CD8-positive, alpha-beta memory T cell (primary cell): ENCODE measurements at regions not wholly inside any gene's neighbourhood (a gene's known extent, or its start where the extent isn't known, plus 50 kb on each side); places are given as distances from the start of the nearest gene placed in this dataset.

Source experiments
- CTCF ChIA-PET: fragments of 350-600 bp; sonication (Branson Sonifier 250); formaldehyde crosslinking; loops from one replicate; lab custom pipeline; 2021; ENCODE audit warnings: antibody characterized with exemption; lab: Charles Lee
- POLR2A ChIA-PET: fragments of 350-600 bp; sonication (Branson Sonifier 250); formaldehyde crosslinking; loops from one replicate; lab custom pipeline; 2021; ENCODE audit warnings: antibody characterized with exemption; lab: Charles Lee
- DNase-seq, 5 donors: peaks; one replicate each; pipeline versions ENCODE4 v3.0.0 to v3.0.0-alpha.2; 2020 to 2022; ENCODE audit warnings: mixed read lengths in 1 of 5
- H3K27ac ChIP-seq: one replicate; pipeline ENCODE4 v1.7.0; 2013; ENCODE audit warnings: low read depth, mild to moderate bottlenecking, low read length, moderate library complexity
- H3K27me3 ChIP-seq: 2 replicates; pipeline ENCODE4 v1.7.0; 2013; ENCODE audit warnings: low read length, mild to moderate bottlenecking; ENCODE audit not compliant: insufficient read depth, poor library complexity, severe bottlenecking
- H3K36me3 ChIP-seq: 2 replicates; pipeline ENCODE4 v1.7.0; 2013; ENCODE audit warnings: mild to moderate bottlenecking, low read length, moderate library complexity; ENCODE audit not compliant: insufficient read depth
- H3K4me1 ChIP-seq: 2 replicates; pipeline ENCODE4 v1.7.0; 2013; ENCODE audit warnings: mild to moderate bottlenecking, low read length, moderate library complexity; ENCODE audit not compliant: insufficient read depth
- H3K4me3 ChIP-seq: 2 replicates; pipeline ENCODE4 v1.7.0; 2013; ENCODE audit warnings: mild to moderate bottlenecking, low read length
- H3K9me3 ChIP-seq: 2 replicates; pipeline ENCODE4 v1.7.0; 2013; ENCODE audit warnings: mild to moderate bottlenecking, low read length
- H3K27ac Mint-ChIP-seq, 8 donors: one replicate each; pipeline ENCODE4 v1.8.0; 2020 to 2021; ENCODE audit warnings: mixed read lengths in 8 of 8, mild to moderate bottlenecking in 6 of 8, inconsistent platforms in 3 of 8, moderate library complexity in 3 of 8
- H3K27me3 Mint-ChIP-seq, 2 donors: one replicate each; pipeline ENCODE4 v1.8.0; 2020 to 2021; ENCODE audit warnings: mixed read lengths in 2 of 2, mild to moderate bottlenecking in 1 of 2, moderate library complexity in 1 of 2
- H3K36me3 Mint-ChIP-seq, 3 donors: one replicate each; pipeline ENCODE4 v1.8.0; 2020 to 2021; ENCODE audit warnings: mixed read lengths in 3 of 3, inconsistent platforms in 1 of 3, mild to moderate bottlenecking in 1 of 3
- H3K4me1 Mint-ChIP-seq, 3 donors: one replicate each; pipeline ENCODE4 v1.8.0; 2020 to 2021; ENCODE audit warnings: mixed read lengths in 3 of 3, inconsistent platforms in 1 of 3, mild to moderate bottlenecking in 1 of 3
- H3K4me3 Mint-ChIP-seq, 7 donors: one replicate each; pipeline ENCODE4 v1.8.0; 2020 to 2021; ENCODE audit warnings: mixed read lengths in 7 of 7, mild to moderate bottlenecking in 6 of 7, moderate library complexity in 4 of 7, inconsistent platforms in 2 of 7
- H3K9me3 Mint-ChIP-seq, 5 donors: one replicate each; pipeline ENCODE4 v1.8.0; 2020 to 2022; ENCODE audit warnings: mixed read lengths in 5 of 5, mild to moderate bottlenecking in 3 of 5, moderate library complexity in 2 of 5, inconsistent platforms in 1 of 5

- Histone ChIP-seq H3K27me3 (no peaks in the 10 kb centered on the region), H3K4me3 (no peak overlapping the region), H3K4me1 (no peaks in the 10 kb centered on the region), H3K36me3 (no peaks in the 10 kb centered on the region), H3K9me3 (no peaks in the 10 kb centered on the region), H3K27ac (no peak overlapping the region)
- Mint-ChIP-seq H3K27ac (no peak overlapping the region), H3K36me3 (peaks cover 0 to 4% (median 0%) of the 10 kb centered on the region in 3 donors), H3K4me1 (no peaks in the 10 kb centered on the region), H3K9me3 (peaks cover 0 to 7% (median 2%) of the 10 kb centered on the region in 5 donors), H3K27me3 (peaks cover 12 to 20% of the 10 kb centered on the region in 2 donors), H3K4me3 (no peak overlapping the region)
- ChIA-PET POLR2A (no interaction called here), CTCF (no interaction called here)
- no peak for DNase-seq
These were observed 52.0 kb upstream of the NPTX2 start for GRCh38 chr7:98565103-98565502.

- no peak for DNase-seq
- peaks cover 0 to 10% (median 2%) of the 10 kb centered on the region in 5 donors for H3K9me3 Mint-ChIP-seq
- H3K4me3 ChIP-seq: no peak overlapping the region
- no peaks in the 10 kb centered on the region for H3K36me3 ChIP-seq
- no peaks in the 10 kb centered on the region for H3K4me1 ChIP-seq
- H3K27ac ChIP-seq: no peak overlapping the region
- CTCF ChIA-PET: no interaction called here
- H3K4me1 Mint-ChIP-seq: no peaks in the 10 kb centered on the region
- H3K4me3 Mint-ChIP-seq: no peak overlapping the region
- no peak overlapping the region for H3K27ac Mint-ChIP-seq
- H3K9me3 ChIP-seq: no peaks in the 10 kb centered on the region
- peaks cover 14 to 20% of the 10 kb centered on the region in 2 donors for H3K27me3 Mint-ChIP-seq
- H3K27me3 ChIP-seq: no peaks in the 10 kb centered on the region
- POLR2A ChIA-PET: no interaction called here
- peaks cover 0 to 4% (median 0%) of the 10 kb centered on the region in 3 donors for H3K36me3 Mint-ChIP-seq
These were observed 54.1 kb upstream of the NPTX2 start for GRCh38 chr7:98562871-98563495.

GRCh38 chr7:98562381-98562823, 54.7 kb upstream of the NPTX2 start:
- H3K27me3 Mint-ChIP-seq: peaks cover 14 to 20% of the 10 kb centered on the region in 2 donors
- Histone ChIP-seq H3K4me3 (no peak overlapping the region), H3K4me1 (no peaks in the 10 kb centered on the region), H3K27me3 (no peaks in the 10 kb centered on the region), H3K9me3 (no peaks in the 10 kb centered on the region), H3K27ac (no peak overlapping the region), H3K36me3 (no peaks in the 10 kb centered on the region)
- no peaks in the 10 kb centered on the region for H3K4me1 Mint-ChIP-seq
- no peak overlapping the region for H3K4me3 Mint-ChIP-seq
- CTCF ChIA-PET: no interaction called here
- H3K27ac Mint-ChIP-seq: no peak overlapping the region
- peaks cover 0 to 10% (median 2%) of the 10 kb centered on the region in 5 donors for H3K9me3 Mint-ChIP-seq
- peaks cover 0 to 4% (median 0%) of the 10 kb centered on the region in 3 donors for H3K36me3 Mint-ChIP-seq
- POLR2A ChIA-PET: no interaction called here
- no peak for DNase-seq

DNA sequence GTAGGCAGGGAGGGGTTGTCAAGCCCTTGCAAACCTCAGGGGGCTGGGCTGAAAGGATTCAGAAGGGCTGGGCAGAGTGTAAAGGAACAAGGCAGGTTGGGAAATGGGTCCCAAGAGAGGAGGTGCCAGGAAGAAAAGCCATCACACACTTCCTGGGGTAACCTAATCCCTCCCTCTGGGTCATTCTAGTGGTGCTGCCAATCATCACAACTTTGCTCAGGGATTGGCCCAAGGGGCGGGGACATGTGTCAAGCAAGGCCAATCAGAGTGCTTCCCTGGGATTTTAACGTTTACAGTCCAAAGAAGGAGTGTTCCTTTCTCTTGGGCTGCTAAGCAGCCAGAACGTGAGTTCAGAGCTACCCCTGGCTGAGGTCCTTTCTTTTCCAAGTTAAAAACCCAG, 57.1 kb upstream of the NPTX2 start:
- ChIA-PET CTCF (no interaction called here), POLR2A (no interaction called here)
- Mint-ChIP-seq H3K4me3 (no peak overlapping the region), H3K4me1 (no peaks in the 10 kb centered on the region), H3K9me3 (peaks cover 0 to 9% (median 4%) of the 10 kb centered on the region in 5 donors), H3K27ac (no peak overlapping the region), H3K27me3 (peaks cover 7 to 16% of the 10 kb centered on the region in 2 donors), H3K36me3 (peaks cover 0 to 3% (median 0%) of the 10 kb centered on the region in 3 donors)
- Histone ChIP-seq H3K4me1 (no peaks in the 10 kb centered on the region), H3K4me3 (no peak overlapping the region), H3K36me3 (no peaks in the 10 kb centered on the region), H3K27ac (no peak overlapping the region), H3K27me3 (no peaks in the 10 kb centered on the region), H3K9me3 (no peaks in the 10 kb centered on the region)
- DNase-seq: no peak

- H3K36me3 Mint-ChIP-seq: no peaks in the 10 kb centered on the region
- CTCF ChIA-PET: no interaction called here
These were observed 57.9 kb upstream of the NPTX2 start for GRCh38 chr7:98559219-98559618.

DNA sequence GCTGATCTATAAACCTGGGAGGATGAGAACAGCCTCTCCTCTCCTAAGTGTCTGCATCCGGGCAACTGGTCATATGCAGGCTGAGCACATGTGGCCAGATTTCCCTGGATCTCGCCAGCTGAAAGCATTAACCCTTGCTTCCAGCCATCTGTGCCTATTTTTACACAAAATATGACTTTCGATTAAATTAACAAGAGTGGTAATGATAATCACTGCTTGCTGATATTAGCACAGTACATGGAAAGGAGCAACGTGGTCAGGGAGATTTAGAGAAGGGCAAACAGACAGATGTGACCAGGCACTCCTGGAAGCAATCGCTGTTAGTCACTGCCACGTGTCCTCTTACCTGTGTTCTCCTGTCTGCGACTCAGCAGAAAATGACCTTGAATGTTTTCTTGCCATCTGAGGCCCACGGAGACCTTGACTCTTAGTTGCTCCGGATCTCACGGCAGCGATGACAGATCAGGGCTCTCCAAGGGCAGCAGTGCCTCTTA, 59.5 kb upstream of the NPTX2 start:
- no peaks in the 10 kb centered on the region for H3K4me1 Mint-ChIP-seq
- POLR2A ChIA-PET: no interaction called here
- no peak overlapping the region for H3K27ac Mint-ChIP-seq

More at GRCh38 chr7:98559219-98559618, 57.9 kb upstream of the NPTX2 start:
- no peaks in the 10 kb centered on the region for H3K4me1 ChIP-seq
- no peak for DNase-seq
- Mint-ChIP-seq H3K9me3 (peaks cover 0 to 7% (median 4%) of the 10 kb centered on the region in 5 donors), H3K27ac (no peak overlapping the region), H3K4me3 (no peak overlapping the region), H3K27me3 (peaks cover 7 to 15% of the 10 kb centered on the region in 2 donors), H3K4me1 (no peaks in the 10 kb centered on the region)
- H3K9me3 ChIP-seq: no peaks in the 10 kb centered on the region
- no peaks in the 10 kb centered on the region for H3K36me3 ChIP-seq
- no peak overlapping the region for H3K4me3 ChIP-seq
- POLR2A ChIA-PET: no interaction called here
- H3K27ac ChIP-seq: no peak overlapping the region
- H3K27me3 ChIP-seq: no peaks in the 10 kb centered on the region

GRCh38 chr7:98556288-98556687, 60.8 kb upstream of the NPTX2 start:
- H3K27me3 ChIP-seq: no peaks in the 10 kb centered on the region
- POLR2A ChIA-PET: no interaction called here

More for the DNA sequence above, 59.5 kb upstream of the NPTX2 start:
- no peak overlapping the region for H3K4me3 ChIP-seq
- Mint-ChIP-seq H3K27me3 (peaks cover 7 to 9% of the 10 kb centered on the region in 2 donors), H3K4me3 (no peak overlapping the region), H3K9me3 (peaks cover 0 to 10% (median 7%) of the 10 kb centered on the region in 5 donors), H3K36me3 (no peaks in the 10 kb centered on the region)
- H3K36me3 ChIP-seq: no peaks in the 10 kb centered on the region
- CTCF ChIA-PET: no interaction called here
- no peak overlapping the region for H3K27ac ChIP-seq
- no peaks in the 10 kb centered on the region for H3K27me3 ChIP-seq
- no peak for DNase-seq
- no peaks in the 10 kb centered on the region for H3K4me1 ChIP-seq
- H3K9me3 ChIP-seq: no peaks in the 10 kb centered on the region

DNA sequence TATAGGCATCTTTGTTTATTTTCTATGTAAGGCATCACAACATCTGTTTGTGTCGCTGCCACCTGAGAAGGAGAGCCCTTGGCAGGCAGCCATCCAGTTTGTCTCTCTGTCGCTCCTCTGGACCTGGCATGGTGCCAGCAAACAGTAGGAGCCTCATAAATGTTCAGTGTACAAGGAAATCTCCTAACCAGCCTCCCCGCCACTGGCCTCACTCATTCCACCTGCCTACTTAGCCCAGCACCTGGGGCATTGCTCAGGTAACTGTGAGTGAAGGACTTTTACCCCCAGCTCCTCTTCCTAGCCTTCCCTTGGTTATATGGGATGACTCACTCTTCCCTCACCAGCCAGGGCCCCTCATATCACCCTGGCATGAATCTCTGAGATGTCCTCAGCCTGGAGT, 61.7 kb upstream of the NPTX2 start:
- Histone ChIP-seq H3K36me3 (no peaks in the 10 kb centered on the region), H3K4me1 (no peaks in the 10 kb centered on the region), H3K27ac (no peak overlapping the region), H3K4me3 (no peak overlapping the region), H3K9me3 (no peaks in the 10 kb centered on the region), H3K27me3 (no peaks in the 10 kb centered on the region)
- Mint-ChIP-seq H3K4me3 (no peak overlapping the region), H3K27ac (no peak overlapping the region), H3K27me3 (peaks cover 6 to 8% of the 10 kb centered on the region in 2 donors), H3K9me3 (peaks cover 12 to 20% (median 18%) of the 10 kb centered on the region in 5 donors), H3K4me1 (no peaks in the 10 kb centered on the region), H3K36me3 (no peaks in the 10 kb centered on the region)
- DNase-seq: no peak
- ChIA-PET POLR2A (no interaction called here), CTCF (no interaction called here)

More at GRCh38 chr7:98556288-98556687, 60.8 kb upstream of the NPTX2 start:
- Histone ChIP-seq H3K4me3 (no peak overlapping the region), H3K36me3 (no peaks in the 10 kb centered on the region), H3K27ac (no peak overlapping the region), H3K4me1 (no peaks in the 10 kb centered on the region), H3K9me3 (no peaks in the 10 kb centered on the region)
- Mint-ChIP-seq H3K27me3 (peaks cover 7 to 9% of the 10 kb centered on the region in 2 donors), H3K4me3 (no peak overlapping the region), H3K36me3 (no peaks in the 10 kb centered on the region), H3K4me1 (no peaks in the 10 kb centered on the region), H3K27ac (no peak overlapping the region), H3K9me3 (peaks cover 12 to 20% (median 18%) of the 10 kb centered on the region in 5 donors)
- CTCF ChIA-PET: no interaction called here
- DNase-seq: no peak
